ENCODE measurements at regions not wholly inside any gene's neighbourhood (a gene's known extent, or its start where the extent isn't known, plus 50 kb on each side); places are given as distances from the start of the nearest gene placed in this dataset.

DNA sequence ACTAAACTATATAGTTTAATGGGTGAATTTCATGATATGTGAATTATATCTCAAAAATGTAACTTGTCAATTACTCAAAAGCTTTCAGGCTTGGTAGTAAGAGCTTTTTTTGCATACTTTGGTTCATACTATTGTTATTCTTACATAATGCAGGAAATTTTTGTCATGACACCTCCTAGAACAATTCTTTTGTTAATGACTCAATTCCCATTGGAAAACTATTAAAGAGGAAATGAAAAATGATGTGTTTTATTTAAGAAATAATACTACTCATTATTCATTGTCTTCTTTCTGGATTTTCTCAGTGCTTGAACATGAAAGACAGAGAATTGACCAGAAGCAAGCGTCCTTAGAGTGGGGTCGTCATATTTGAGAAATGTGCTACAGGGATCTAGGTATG lies 196.4 kb upstream of the KCNJ16 start:
- Histone ChIP-seq H3K4me3 (no peak overlapping the region), H3K27ac (no peak overlapping the region), H3K9me3 (no peaks in the 10 kb centered on the region), H3K27me3 (no peaks in the 10 kb centered on the region), H3K36me3 (no peaks in the 10 kb centered on the region), H3K4me1 (no peaks in the 10 kb centered on the region)
- TF ChIP-seq, protein P1, sequence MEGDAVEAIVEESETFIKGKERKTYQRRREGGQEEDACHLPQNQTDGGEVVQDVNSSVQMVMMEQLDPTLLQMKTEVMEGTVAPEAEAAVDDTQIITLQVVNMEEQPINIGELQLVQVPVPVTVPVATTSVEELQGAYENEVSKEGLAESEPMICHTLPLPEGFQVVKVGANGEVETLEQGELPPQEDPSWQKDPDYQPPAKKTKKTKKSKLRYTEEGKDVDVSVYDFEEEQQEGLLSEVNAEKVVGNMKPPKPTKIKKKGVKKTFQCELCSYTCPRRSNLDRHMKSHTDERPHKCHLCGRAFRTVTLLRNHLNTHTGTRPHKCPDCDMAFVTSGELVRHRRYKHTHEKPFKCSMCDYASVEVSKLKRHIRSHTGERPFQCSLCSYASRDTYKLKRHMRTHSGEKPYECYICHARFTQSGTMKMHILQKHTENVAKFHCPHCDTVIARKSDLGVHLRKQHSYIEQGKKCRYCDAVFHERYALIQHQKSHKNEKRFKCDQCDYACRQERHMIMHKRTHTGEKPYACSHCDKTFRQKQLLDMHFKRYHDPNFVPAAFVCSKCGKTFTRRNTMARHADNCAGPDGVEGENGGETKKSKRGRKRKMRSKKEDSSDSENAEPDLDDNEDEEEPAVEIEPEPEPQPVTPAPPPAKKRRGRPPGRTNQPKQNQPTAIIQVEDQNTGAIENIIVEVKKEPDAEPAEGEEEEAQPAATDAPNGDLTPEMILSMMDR (IDR thresholded peaks at IDR 0.05 in 4 of 5, conservative IDR thresholded peaks at IDR 0.05 in 1 of 5): no peak
- ATAC-seq (no peak), DNase-seq (no peak)
- in situ Hi-C loops (cut with MboI; ENCODE audit: low sequenced_read_pairs in 4 of 4) (no loop called here), intact Hi-C loops (cut with DNase I; ENCODE audit: low total_unique reads) (no loop called here)

DNA sequence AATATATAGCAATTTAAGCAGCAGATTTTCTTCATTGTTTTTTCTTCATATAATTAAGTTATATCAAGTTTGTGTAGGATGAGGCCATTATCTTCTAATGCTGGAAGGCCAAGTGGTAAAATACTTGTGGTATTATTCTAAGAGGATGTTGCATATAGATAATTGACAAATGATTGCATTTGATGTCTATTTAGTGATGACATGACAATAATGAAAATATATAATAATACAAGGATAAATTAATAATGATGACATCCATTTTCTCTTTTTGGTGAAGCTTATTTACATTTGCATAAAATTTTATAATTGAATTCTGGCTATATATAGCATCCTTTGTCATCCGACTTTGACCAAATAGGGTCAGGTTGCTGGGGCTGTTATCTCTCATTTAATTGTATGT lies 195.4 kb upstream of the KCNJ16 start:
- Histone ChIP-seq H3K27me3 (no peaks in the 10 kb centered on the region), H3K4me1 (no peaks in the 10 kb centered on the region), H3K36me3 (no peaks in the 10 kb centered on the region), H3K27ac (no peak overlapping the region), H3K9me3 (no peaks in the 10 kb centered on the region), H3K4me3 (no peak overlapping the region)
- DNase-seq (no peak), ATAC-seq (no peak)
- no peak for TF ChIP-seq POLR2A (IDR thresholded peaks at IDR 0.05)
- TF ChIP-seq, protein P1 (IDR thresholded peaks at IDR 0.05 in 4 of 5, conservative IDR thresholded peaks at IDR 0.05 in 1 of 5): no peak
- intact Hi-C loops (cut with DNase I; ENCODE audit: low total_unique reads) (no loop called here), in situ Hi-C loops (cut with MboI; ENCODE audit: low sequenced_read_pairs in 4 of 4) (no loop called here)

DNA sequence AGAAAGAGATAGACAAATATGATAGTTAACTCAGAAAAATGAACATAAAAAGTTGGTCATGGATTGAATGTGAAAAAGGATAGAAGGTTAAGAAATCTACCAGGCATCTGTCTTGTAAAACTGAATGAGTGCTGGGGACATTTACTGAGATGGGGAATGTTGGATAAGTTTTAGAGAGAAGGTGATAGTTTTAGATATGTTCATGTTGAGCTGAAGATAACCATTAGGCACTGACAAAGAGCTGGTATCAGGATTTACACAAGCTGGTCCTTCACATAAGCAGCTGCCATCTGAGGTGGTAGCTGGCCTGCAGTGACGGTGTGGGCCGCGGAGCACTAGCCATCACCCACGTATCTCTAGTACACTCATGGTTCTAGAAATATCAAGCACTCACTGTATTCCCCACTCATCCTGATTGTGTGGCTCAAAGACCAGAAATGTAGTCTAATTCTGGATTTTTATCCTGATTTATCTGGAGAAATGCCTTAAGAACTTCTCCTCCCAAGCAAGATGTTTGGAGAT lies 194.4 kb upstream of the KCNJ16 start:
- Histone ChIP-seq H3K27ac (no peak overlapping the region), H3K4me3 (no peak overlapping the region), H3K27me3 (no peaks in the 10 kb centered on the region), H3K4me1 (no peaks in the 10 kb centered on the region), H3K36me3 (no peaks in the 10 kb centered on the region), H3K9me3 (no peaks in the 10 kb centered on the region)
- DNase-seq (no peak), ATAC-seq (no peak)
- TF ChIP-seq, protein P1 (IDR thresholded peaks at IDR 0.05 in 4 of 5, conservative IDR thresholded peaks at IDR 0.05 in 1 of 5): no peak
- intact Hi-C loops (cut with DNase I; ENCODE audit: low total_unique reads): no loop called here
- in situ Hi-C loops (cut with MboI; ENCODE audit: low sequenced_read_pairs in 4 of 4): no loop called here

DNA sequence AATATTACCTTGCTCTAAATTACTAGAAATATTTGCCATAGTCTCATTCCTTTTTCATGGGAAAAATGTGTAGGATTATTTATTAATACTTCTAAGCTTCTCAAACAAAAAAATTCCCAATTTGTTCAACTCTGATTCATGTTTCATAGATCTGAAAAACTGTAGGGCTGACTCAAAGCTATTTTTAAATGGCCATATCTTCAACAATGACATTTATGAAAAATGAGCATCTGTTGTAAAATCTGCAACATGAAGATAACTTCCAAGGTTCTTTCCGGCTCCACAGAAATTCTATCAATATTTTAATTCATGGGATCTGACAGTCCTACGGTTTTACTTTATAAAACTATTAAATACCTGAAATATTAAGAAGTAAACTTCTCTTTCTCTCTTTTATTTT lies 192.7 kb upstream of the KCNJ16 start:
- intact Hi-C loops (cut with DNase I; ENCODE audit: low total_unique reads): no loop called here
- Histone ChIP-seq H3K9me3 (no peaks in the 10 kb centered on the region), H3K36me3 (no peaks in the 10 kb centered on the region), H3K27me3 (no peaks in the 10 kb centered on the region), H3K27ac (no peak overlapping the region), H3K4me3 (no peak overlapping the region), H3K4me1 (no peaks in the 10 kb centered on the region)
- in situ Hi-C loops (cut with MboI; ENCODE audit: low sequenced_read_pairs in 4 of 4): no loop called here
- ATAC-seq: no peak
- no peak for DNase-seq
- TF ChIP-seq, protein P1 (IDR thresholded peaks at IDR 0.05 in 4 of 5, conservative IDR thresholded peaks at IDR 0.05 in 1 of 5): no peak
- no peak for TF ChIP-seq POLR2A (IDR thresholded peaks at IDR 0.05)

DNA sequence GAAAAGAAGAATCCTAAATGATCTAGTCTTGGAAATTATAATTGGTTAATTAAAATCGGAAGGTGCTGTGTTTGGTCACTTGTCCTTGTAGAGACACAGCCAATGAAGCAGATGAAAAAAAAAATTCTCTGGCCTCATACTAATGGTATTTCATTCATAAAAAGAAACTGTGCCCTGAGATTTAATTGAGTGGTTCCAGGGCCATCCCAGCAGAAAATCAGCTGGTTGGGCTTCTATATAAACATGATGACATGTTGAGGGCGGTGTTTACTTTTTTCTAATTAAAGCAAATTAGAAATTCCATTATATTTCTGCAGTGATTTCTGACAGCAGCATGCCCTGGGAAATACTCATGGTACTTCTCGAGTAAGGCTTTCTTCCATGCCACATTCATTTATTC lies 191.9 kb upstream of the KCNJ16 start:
- in situ Hi-C loops (cut with MboI; ENCODE audit: low sequenced_read_pairs in 4 of 4) (no loop called here), intact Hi-C loops (cut with DNase I; ENCODE audit: low total_unique reads) (no loop called here)
- H3K27ac ChIP-seq: no peak overlapping the region
- no peak for TF ChIP-seq POLR2A (IDR thresholded peaks at IDR 0.05)
- TF ChIP-seq, protein P1 (IDR thresholded peaks at IDR 0.05 in 4 of 5, conservative IDR thresholded peaks at IDR 0.05 in 1 of 5): no peak
- ATAC-seq (no peak), DNase-seq (no peak)
- no peaks in the 10 kb centered on the region for H3K9me3 ChIP-seq
- H3K4me1 ChIP-seq: no peaks in the 10 kb centered on the region
- no peaks in the 10 kb centered on the region for H3K27me3 ChIP-seq
- no peak overlapping the region for H3K4me3 ChIP-seq
- no peaks in the 10 kb centered on the region for H3K36me3 ChIP-seq
